SK-N-SH treated with all-trans-retinoic acid at 6 μM for 48 hours (cell line): ENCODE measurements at regions not wholly inside any gene's neighbourhood (a gene's known extent, or its start where the extent isn't known, plus 50 kb on each side); places are given as distances from the start of the nearest gene placed in this dataset.

Source experiments
- ATAC-seq: fragments of 200-7000 bp; cut with Tn5 transposase; 3 replicates; pipeline ENCODE4 v1.9.1; 2020; ENCODE audit warnings: mild to moderate bottlenecking, moderate library complexity
- ARNTL ChIP-seq: fragments of 450-650 bp; formaldehyde crosslinking; IDR thresholded peaks from 2 replicates; pipeline ENCODE4 v1.5.0; 2020; ENCODE audit warnings: low read depth, mild to moderate bottlenecking, moderate library complexity, borderline replicate concordance
- CREB5 ChIP-seq: fragments of 250-450 bp; sonication (Bioruptor Pico); IDR thresholded peaks from 2 replicates; pipeline ENCODE4 v1.5.1; 2020; ENCODE audit warnings: low read depth, mild to moderate bottlenecking, moderate library complexity
- CSDC2 ChIP-seq: fragments of 250-450 bp; sonication (Bioruptor Pico); IDR thresholded peaks from 2 replicates; pipeline ENCODE4 v1.5.0; 2020; ENCODE audit warnings: mild to moderate bottlenecking, moderate library complexity
- CSRNP3 ChIP-seq: fragments of 250-450 bp; sonication (Bioruptor Pico); IDR thresholded peaks from 2 replicates; pipeline ENCODE4 v1.5.1; 2021; ENCODE audit warnings: mild to moderate bottlenecking, moderate library complexity
- ESRRG ChIP-seq: fragments of 250-450 bp; sonication (Bioruptor Pico); IDR thresholded peaks from 2 replicates; pipeline ENCODE4 v1.6.1; 2021; ENCODE audit warnings: mild to moderate bottlenecking
- GLIS3 ChIP-seq: fragments of 250-450 bp; sonication (Bioruptor Pico); IDR thresholded peaks from 2 replicates; pipeline ENCODE4 v1.5.0; 2020; ENCODE audit warnings: mild to moderate bottlenecking, moderate library complexity
- ISL1 ChIP-seq: fragments of 250-450 bp; sonication (Bioruptor Pico); IDR thresholded peaks from 2 replicates; pipeline ENCODE4 v2.1.2; 2022; ENCODE audit warnings: mild to moderate bottlenecking, moderate library complexity
- OSR1 ChIP-seq: fragments of 250-450 bp; sonication (Bioruptor Pico); IDR thresholded peaks from 2 replicates; pipeline ENCODE4 v1.8.0; 2022; ENCODE audit warnings: moderate library complexity, mild to moderate bottlenecking, inconsistent platforms
- PATZ1 ChIP-seq: fragments of 250-450 bp; sonication (Bioruptor Pico); IDR thresholded peaks from 2 replicates; pipeline ENCODE4 v1.8.0; 2020; ENCODE audit warnings: mild to moderate bottlenecking, moderate library complexity, borderline replicate concordance
- POU6F1 ChIP-seq: fragments of 250-450 bp; sonication (Bioruptor Pico); IDR thresholded peaks from 2 replicates; pipeline ENCODE4 v1.8.0; 2021; ENCODE audit warnings: low read depth, mild to moderate bottlenecking, moderate library complexity, borderline replicate concordance
- PPARA ChIP-seq: fragments of 250-450 bp; sonication (Bioruptor Pico); IDR thresholded peaks from 2 replicates; pipeline ENCODE4 v1.5.0; 2020; ENCODE audit warnings: mild to moderate bottlenecking, borderline replicate concordance
- RARB ChIP-seq: fragments of 250-450 bp; sonication (Bioruptor Pico); IDR thresholded peaks from 2 replicates; pipeline ENCODE4 v1.8.0; 2021; ENCODE audit warnings: mild to moderate bottlenecking, moderate library complexity
- SNAI2 ChIP-seq: fragments of 250-450 bp; sonication (Bioruptor Pico); IDR thresholded peaks from 2 replicates; pipeline ENCODE4 v1.5.0; 2020; ENCODE audit warnings: mild to moderate bottlenecking, moderate library complexity
- TOX ChIP-seq: fragments of 250-450 bp; sonication (Bioruptor Pico); IDR thresholded peaks from 2 replicates; pipeline ENCODE4 v1.8.0; 2021; ENCODE audit warnings: mild to moderate bottlenecking, moderate library complexity, borderline replicate concordance
- TSHZ2 ChIP-seq: fragments of 250-450 bp; sonication (Bioruptor Pico); IDR thresholded peaks from 2 replicates; pipeline ENCODE4 v1.5.0; 2020; ENCODE audit warnings: mild to moderate bottlenecking, moderate library complexity
- ZC3H10 ChIP-seq: fragments of 250-450 bp; sonication (Bioruptor Pico); IDR thresholded peaks from 2 replicates; pipeline ENCODE4 v1.5.1; 2021; ENCODE audit warnings: mild to moderate bottlenecking, moderate library complexity
- ZFP3 ChIP-seq: fragments of 250-450 bp; sonication (Bioruptor Pico); IDR thresholded peaks from 2 replicates; pipeline ENCODE4 v1.5.0; 2020; ENCODE audit warnings: mild to moderate bottlenecking, moderate library complexity
- ZFP30 ChIP-seq: fragments of 450-650 bp; formaldehyde crosslinking; IDR thresholded peaks from 2 replicates; pipeline ENCODE4 v1.5.0; 2022; ENCODE audit warnings: mild to moderate bottlenecking, moderate library complexity
- ZNF565 ChIP-seq: fragments of 450-650 bp; formaldehyde crosslinking; conservative IDR thresholded peaks from 2 replicates; pipeline ENCODE4 v1.5.0; 2020; ENCODE audit warnings: low read depth, mild to moderate bottlenecking, moderate library complexity
- ZNF70 ChIP-seq: fragments of 450-650 bp; formaldehyde crosslinking; IDR thresholded peaks from 2 replicates; pipeline ENCODE4 v1.5.0; 2020; ENCODE audit warnings: mild to moderate bottlenecking, moderate library complexity
- ZNF8 ChIP-seq: fragments of 450-650 bp; formaldehyde crosslinking; IDR thresholded peaks from 2 replicates; pipeline ENCODE4 v1.5.0; 2020; ENCODE audit warnings: mild to moderate bottlenecking, moderate library complexity

- no peak for TF ChIP-seq CSRNP3 (CRISPR knock-in tag)
- no peak for TF ChIP-seq ZNF70 (CRISPR knock-in tag)
- TF ChIP-seq, all 23 proteins: peak for 0
Measured at GRCh38 chr4:1464581-1465171, 58.4 kb upstream of the NKX1-1 start (continued).

GRCh38 chr4:1463927-1464540 is 57.8 kb upstream of the NKX1-1 start:
- TF ChIP-seq ZNF565 (CRISPR knock-in tag) (no peak), GLIS3 (CRISPR knock-in tag) (no peak)
- TF ChIP-seq, all 23 proteins: peak for 0

GRCh38 chr4:1463088-1463926 is 57.1 kb upstream of the NKX1-1 start:
- TF ChIP-seq PPARA (CRISPR knock-in tag) (no peak), ESRRG (CRISPR knock-in tag) (no peak), CREB5 (CRISPR knock-in tag) (no peak), POU6F1 (CRISPR knock-in tag) (no peak), SNAI2 (CRISPR knock-in tag) (no peak), ZFP3 (CRISPR knock-in tag) (no peak), ZNF8 (no peak), OSR1 (CRISPR knock-in tag) (no peak), RARB (CRISPR knock-in tag) (no peak), CSDC2 (CRISPR knock-in tag) (no peak), GLIS3 (CRISPR knock-in tag) (no peak), ZNF70 (CRISPR knock-in tag) (no peak), TSHZ2 (CRISPR knock-in tag) (no peak), ZC3H10 (CRISPR knock-in tag) (no peak), ISL1 (CRISPR knock-in tag) (no peak), TOX (CRISPR knock-in tag) (no peak), ARNTL (CRISPR knock-in tag) (no peak), PATZ1 (CRISPR knock-in tag) (no peak), ZFP30 (no peak)
- ATAC-seq: no peak; the same call in 2 of the 3 replicates

More at GRCh38 chr4:1463927-1464540, 57.8 kb upstream of the NKX1-1 start:
- no peak for ATAC-seq
